MM.1S (cell line): ENCODE measurements at regions not wholly inside any gene's neighbourhood (a gene's known extent, or its start where the extent isn't known, plus 50 kb on each side); places are given as distances from the start of the nearest gene placed in this dataset.
"Not testable (repeated sequence)": the region's sequence is repeated elsewhere in the genome, so short reads cannot be mapped to it uniquely, and the experiment has no call there.

Experiments used
- DNase-seq: peaks from one replicate; pipeline ENCODE4 v3.0.0-alpha.2; 2015
- H2AFZ ChIP-seq: fragments of 300-600 bp; sonication (generic); 2 replicates; pipeline ENCODE4 v1.6.0; 2016; ENCODE audit warnings: antibody characterized with exemption, low read length
- H3F3A ChIP-seq: fragments of 300-600 bp; sonication (generic); 2 replicates; pipeline ENCODE4 v1.6.1; 2016; ENCODE audit warnings: mild to moderate bottlenecking, antibody characterized with exemption, low read length, moderate library complexity, mixed read lengths; ENCODE audit not compliant: insufficient read depth
- H3K27ac ChIP-seq: fragments of 300-600 bp; sonication (generic); 2 replicates; pipeline ENCODE4 v1.5.1; 2016; ENCODE audit warnings: mild to moderate bottlenecking, low read length
- H3K27me3 ChIP-seq: fragments of 300-600 bp; sonication (generic); replicated peaks from 2 replicates; pipeline ENCODE4 v1.6.0; 2016; ENCODE audit warnings: low read length; ENCODE audit not compliant: insufficient read depth
- H3K36me3 ChIP-seq: fragments of 300-600 bp; sonication (generic); replicated peaks from 2 replicates; pipeline ENCODE4 v1.6.1; 2016; ENCODE audit warnings: mild to moderate bottlenecking, low read length, mixed read lengths; ENCODE audit not compliant: insufficient read depth
- H3K4me1 ChIP-seq: fragments of 300-600 bp; sonication (generic); 2 replicates; pipeline ENCODE4 v1.6.1; 2016; ENCODE audit warnings: low read length, mixed read lengths
- H3K4me2 ChIP-seq: fragments of 300-600 bp; sonication (generic); 2 replicates; pipeline ENCODE4 v1.6.0; 2016; ENCODE audit warnings: low read depth, low read length
- H3K4me3 ChIP-seq: fragments of 300-600 bp; sonication (generic); 2 replicates; pipeline ENCODE4 v1.5.1; 2016; ENCODE audit warnings: low read length, mixed read lengths
- H3K79me2 ChIP-seq: fragments of 300-600 bp; sonication (generic); 2 replicates; pipeline ENCODE4 v1.6.1; 2016; ENCODE audit warnings: mixed run types, low read length, mixed read lengths
- H3K9ac ChIP-seq: fragments of 300-600 bp; sonication (generic); 2 replicates; pipeline ENCODE4 v1.6.1; 2016; ENCODE audit warnings: low read length, mixed read lengths
- H3K9me2 ChIP-seq: fragments of 300-600 bp; sonication (generic); replicated peaks from 2 replicates; pipeline ENCODE4 v1.6.1; 2016; ENCODE audit warnings: mild to moderate bottlenecking, low read length, mixed read lengths; ENCODE audit not compliant: insufficient read depth
- H3K9me3 ChIP-seq: fragments of 300-600 bp; sonication (generic); replicated peaks from 2 replicates; pipeline ENCODE4 v1.6.1; 2016; ENCODE audit warnings: mild to moderate bottlenecking, low read length, mixed read lengths; ENCODE audit not compliant: insufficient read depth
- H4K20me1 ChIP-seq: fragments of 300-600 bp; sonication (generic); 2 replicates; pipeline ENCODE4 v1.6.1; 2016; ENCODE audit warnings: mild to moderate bottlenecking, low read length, moderate library complexity, mixed read lengths; ENCODE audit not compliant: insufficient read depth
- EZH2 ChIP-seq: fragments of 300-600 bp; sonication (generic); optimal IDR thresholded peaks from 2 replicates; pipeline ENCODE3; 2017; ENCODE audit warnings: low read depth, mild to moderate bottlenecking, antibody characterized with exemption, low read length, mixed read lengths
- EZH2phosphoT487 ChIP-seq: fragments of 300-600 bp; sonication (generic); IDR thresholded peaks from 2 replicates; pipeline ENCODE4 v1.6.1; 2018; ENCODE audit warnings: antibody characterized with exemption, low read length
- TF ChIP-seq, protein P1 (sequence below): fragments of 300-600 bp; sonication (generic); IDR thresholded peaks from 2 replicates; pipeline ENCODE4 v1.5.1; 2016; ENCODE audit warnings: antibody characterized with exemption, low read length, mixed read lengths

DNA sequence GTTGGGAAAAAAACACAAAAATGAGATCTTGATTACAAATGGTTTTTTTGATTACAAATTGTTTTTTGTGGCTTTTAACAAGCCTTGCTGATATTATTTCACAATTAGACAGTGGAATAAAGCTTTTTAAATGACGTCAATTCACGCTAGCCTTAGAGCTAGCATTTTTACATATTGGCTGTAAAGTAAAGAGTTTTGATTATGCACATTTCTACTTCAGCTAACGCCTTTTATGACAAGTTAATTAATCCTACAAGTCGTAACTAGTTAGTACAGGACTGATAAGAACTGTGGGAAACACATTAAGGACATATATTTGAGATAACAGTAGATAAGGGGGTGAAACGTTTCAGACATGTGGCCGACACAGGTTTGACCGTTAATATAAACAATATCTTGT lies 95.7 kb upstream of the ATXN3L start:
- H3K9me3 ChIP-seq, result no peaks in the 10 kb centered on the region
- no peak overlapping the region for H2AFZ ChIP-seq
- no peaks in the 10 kb centered on the region for H3K27me3 ChIP-seq
- TF ChIP-seq EZH2phosphoT487, result no peak
- no peak for TF ChIP-seq EZH2
- TF ChIP-seq, protein P1, sequence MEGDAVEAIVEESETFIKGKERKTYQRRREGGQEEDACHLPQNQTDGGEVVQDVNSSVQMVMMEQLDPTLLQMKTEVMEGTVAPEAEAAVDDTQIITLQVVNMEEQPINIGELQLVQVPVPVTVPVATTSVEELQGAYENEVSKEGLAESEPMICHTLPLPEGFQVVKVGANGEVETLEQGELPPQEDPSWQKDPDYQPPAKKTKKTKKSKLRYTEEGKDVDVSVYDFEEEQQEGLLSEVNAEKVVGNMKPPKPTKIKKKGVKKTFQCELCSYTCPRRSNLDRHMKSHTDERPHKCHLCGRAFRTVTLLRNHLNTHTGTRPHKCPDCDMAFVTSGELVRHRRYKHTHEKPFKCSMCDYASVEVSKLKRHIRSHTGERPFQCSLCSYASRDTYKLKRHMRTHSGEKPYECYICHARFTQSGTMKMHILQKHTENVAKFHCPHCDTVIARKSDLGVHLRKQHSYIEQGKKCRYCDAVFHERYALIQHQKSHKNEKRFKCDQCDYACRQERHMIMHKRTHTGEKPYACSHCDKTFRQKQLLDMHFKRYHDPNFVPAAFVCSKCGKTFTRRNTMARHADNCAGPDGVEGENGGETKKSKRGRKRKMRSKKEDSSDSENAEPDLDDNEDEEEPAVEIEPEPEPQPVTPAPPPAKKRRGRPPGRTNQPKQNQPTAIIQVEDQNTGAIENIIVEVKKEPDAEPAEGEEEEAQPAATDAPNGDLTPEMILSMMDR, result no peak
- H3K9ac ChIP-seq, result no peak overlapping the region
- H3K4me1 ChIP-seq, result no peaks in the 10 kb centered on the region
- H3K27ac ChIP-seq, result no peak overlapping the region
- H3K79me2 ChIP-seq, result no peaks in the 10 kb centered on the region
- H3K4me3 ChIP-seq, result no peak overlapping the region
- no peak for DNase-seq
- H3K4me2 ChIP-seq, result no peak overlapping the region
- H4K20me1 ChIP-seq, result no peaks in the 10 kb centered on the region
- H3K36me3 ChIP-seq, result no peaks in the 10 kb centered on the region
- H3F3A ChIP-seq, result no peaks in the 10 kb centered on the region
- H3K9me2 ChIP-seq, result no peaks in the 10 kb centered on the region

DNA sequence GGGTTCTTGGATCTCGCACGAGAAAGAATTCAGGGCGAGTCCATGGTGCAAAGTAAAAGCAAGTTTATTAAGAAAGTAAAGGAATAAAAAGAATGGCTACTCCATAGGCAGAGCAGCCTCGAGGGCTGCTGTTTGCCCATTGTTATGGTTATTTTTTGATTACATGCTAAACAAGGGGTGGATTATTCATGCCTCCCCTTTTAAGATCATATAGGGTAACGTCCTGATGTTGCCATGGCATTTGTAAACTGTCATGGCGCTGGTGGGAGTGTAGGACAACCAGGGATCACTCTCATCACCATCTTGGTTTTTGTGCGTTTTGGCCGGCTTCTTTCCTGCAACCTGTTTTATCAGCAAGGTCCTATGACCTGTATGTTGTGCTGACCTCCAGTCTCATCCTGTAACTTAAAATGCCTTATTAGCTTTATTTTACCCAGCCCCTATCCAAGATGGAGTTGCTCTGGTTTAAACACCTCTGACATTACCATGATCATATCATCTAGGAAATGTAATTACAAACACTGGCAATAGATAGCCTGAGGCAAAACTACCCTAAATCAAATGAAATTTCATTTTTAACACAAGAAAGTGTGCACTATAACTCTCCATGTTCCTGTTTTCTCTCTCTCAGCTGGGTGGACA lies 94.3 kb upstream of the ATXN3L start:
- Histone ChIP-seq H3K27me3 (no peaks in the 10 kb centered on the region), H3K9me3 (no peaks in the 10 kb centered on the region)

DNA sequence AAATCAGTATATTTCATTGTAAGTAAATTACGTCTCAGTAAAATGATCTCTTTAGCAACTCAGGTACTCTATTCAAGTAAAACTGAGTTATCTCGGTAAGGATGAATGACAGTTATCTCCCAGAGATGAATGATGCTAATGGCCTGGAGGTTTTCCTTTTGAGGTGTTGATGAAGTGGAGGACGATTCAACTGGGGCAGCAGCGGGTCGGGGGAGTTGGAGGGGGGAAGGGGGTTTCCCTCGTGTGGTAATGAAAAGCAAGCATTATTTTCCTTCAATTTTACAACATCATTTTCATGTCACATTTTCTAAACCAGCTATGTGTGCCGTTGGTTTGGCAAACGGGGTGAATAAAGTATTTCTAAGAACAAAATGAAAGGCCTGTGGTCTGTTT lies 92.4 kb upstream of the ATXN3L start:
- no peaks in the 10 kb centered on the region for H4K20me1 ChIP-seq
- H3K36me3 ChIP-seq, result no peaks in the 10 kb centered on the region
- no peaks in the 10 kb centered on the region for H3K79me2 ChIP-seq
- no peak for DNase-seq
- TF ChIP-seq EZH2, result no peak
- no peaks in the 10 kb centered on the region for H3F3A ChIP-seq
- no peak overlapping the region for H2AFZ ChIP-seq
- H3K27me3 ChIP-seq, result no peaks in the 10 kb centered on the region
- H3K9me2 ChIP-seq, result no peaks in the 10 kb centered on the region
- H3K9ac ChIP-seq, result no peak overlapping the region
- no peaks in the 10 kb centered on the region for H3K4me1 ChIP-seq
- no peaks in the 10 kb centered on the region for H3K9me3 ChIP-seq
- H3K4me2 ChIP-seq, result no peak overlapping the region
- H3K27ac ChIP-seq, result no peak overlapping the region
- no peak overlapping the region for H3K4me3 ChIP-seq

More for the DNA sequence above, 94.3 kb upstream of the ATXN3L start:
- no peaks in the 10 kb centered on the region for H3K36me3 ChIP-seq
- no peak overlapping the region for H2AFZ ChIP-seq
- H4K20me1 ChIP-seq, result no peaks in the 10 kb centered on the region
- H3F3A ChIP-seq, result no peaks in the 10 kb centered on the region
- no peaks in the 10 kb centered on the region for H3K4me1 ChIP-seq
- H3K27ac ChIP-seq, result no peak overlapping the region
- no peak overlapping the region for H3K4me2 ChIP-seq
- no peaks in the 10 kb centered on the region for H3K9me2 ChIP-seq
- H3K4me3 ChIP-seq, result no peak overlapping the region
- no peak overlapping the region for H3K9ac ChIP-seq
- DNase-seq, result no peak
- no peak for TF ChIP-seq EZH2phosphoT487
- TF ChIP-seq EZH2, result no peak
- TF ChIP-seq, protein P1, result no peak
- H3K79me2 ChIP-seq, result no peaks in the 10 kb centered on the region

DNA sequence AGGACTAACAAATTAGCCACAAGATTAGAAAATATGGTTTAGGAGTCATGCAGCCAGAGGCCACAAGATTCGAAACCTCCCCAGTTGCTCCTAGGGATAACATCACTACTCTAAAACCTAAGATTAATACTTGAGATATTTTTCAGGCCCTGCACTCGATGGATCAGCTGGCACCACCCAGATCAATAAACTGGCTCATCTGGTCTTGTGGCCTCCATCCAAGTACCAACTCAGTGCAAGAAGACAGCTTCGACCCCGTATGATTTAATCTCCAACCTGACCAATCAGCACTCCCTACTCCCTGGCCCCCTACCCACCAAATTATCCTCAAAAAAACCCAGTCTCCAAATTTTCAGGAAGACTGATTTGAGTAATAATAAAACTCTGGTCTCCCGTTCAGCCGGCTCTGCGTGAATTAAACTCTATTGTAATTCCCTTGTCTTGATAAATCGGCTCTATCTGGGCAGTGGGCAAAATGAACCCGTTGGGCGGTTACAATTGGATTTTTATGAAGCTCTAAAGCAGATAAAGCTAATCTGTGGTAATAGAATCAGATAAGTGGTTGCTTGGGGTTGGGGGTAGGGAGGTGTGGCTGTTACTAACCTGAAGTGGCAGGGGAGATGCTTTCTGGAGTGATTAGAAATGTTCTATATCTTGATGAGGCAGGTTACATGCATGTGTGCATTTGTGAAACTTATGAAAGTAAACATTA lies 91.8 kb upstream of the ATXN3L start:
- DNase-seq, result no peak
- TF ChIP-seq EZH2 (no peak), EZH2phosphoT487 (no peak)
- TF ChIP-seq, protein P1, result no peak
- no peaks in the 10 kb centered on the region for H3K27me3 ChIP-seq

DNA sequence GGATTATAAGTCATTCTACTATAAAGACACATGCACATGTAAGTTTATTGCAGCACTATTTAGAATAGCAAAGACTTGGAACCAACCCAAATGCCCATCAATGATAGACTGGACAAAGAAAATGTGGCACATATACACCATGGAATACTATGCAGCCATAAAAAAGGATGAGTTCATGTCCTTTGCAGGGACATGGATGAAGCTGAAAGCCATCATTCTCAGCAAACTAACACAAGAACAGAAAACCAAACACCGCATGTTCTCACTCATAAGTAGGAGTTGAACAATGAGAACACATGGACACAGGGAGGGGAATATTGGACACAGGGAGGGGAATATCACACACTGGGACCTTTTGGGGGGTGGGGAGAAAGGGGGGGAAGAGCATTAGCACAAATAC lies 88.7 kb upstream of the ATXN3L start:
- not testable (repeated sequence) for H3K4me3 ChIP-seq, H3K9ac ChIP-seq, H3K27ac ChIP-seq, H3K9me3 ChIP-seq, H3K36me3 ChIP-seq, H3F3A ChIP-seq, H3K4me2 ChIP-seq, H3K9me2 ChIP-seq, H3K79me2 ChIP-seq, H2AFZ ChIP-seq, H3K4me1 ChIP-seq, H3K27me3 ChIP-seq, H4K20me1 ChIP-seq, DNase-seq

More for the DNA sequence above, 91.8 kb upstream of the ATXN3L start:
- no peak overlapping the region for H3K4me2 ChIP-seq
- H3F3A ChIP-seq, result no peaks in the 10 kb centered on the region
- H3K9me3 ChIP-seq, result no peaks in the 10 kb centered on the region
- H2AFZ ChIP-seq, result no peak overlapping the region
- H3K4me1 ChIP-seq, result no peaks in the 10 kb centered on the region
- no peaks in the 10 kb centered on the region for H4K20me1 ChIP-seq
- H3K9me2 ChIP-seq, result no peaks in the 10 kb centered on the region
- H3K27ac ChIP-seq, result no peak overlapping the region
- no peaks in the 10 kb centered on the region for H3K79me2 ChIP-seq
- no peak overlapping the region for H3K4me3 ChIP-seq
- H3K9ac ChIP-seq, result no peak overlapping the region
- H3K36me3 ChIP-seq, result no peaks in the 10 kb centered on the region
